Superior temporal gyrus (tissue), 1 donor: ENCODE measurements at regions not wholly inside any gene's neighbourhood (a gene's known extent, or its start where the extent isn't known, plus 50 kb on each side); places are given as distances from the start of the nearest gene placed in this dataset.
"Not testable (repeated sequence)": the region's sequence is repeated elsewhere in the genome, so short reads cannot be mapped to it uniquely, and the experiment has no call there.

Experiments
- DNase-seq: peaks from one replicate; pipeline ENCODE4 v3.0.0-alpha.2; 2016; ENCODE audit errors: extremely low spot score

- no peak for DNase-seq
These were observed 437.3 kb downstream of the NSUN3 start for GRCh38 chr3:94500146-94500545.

DNA sequence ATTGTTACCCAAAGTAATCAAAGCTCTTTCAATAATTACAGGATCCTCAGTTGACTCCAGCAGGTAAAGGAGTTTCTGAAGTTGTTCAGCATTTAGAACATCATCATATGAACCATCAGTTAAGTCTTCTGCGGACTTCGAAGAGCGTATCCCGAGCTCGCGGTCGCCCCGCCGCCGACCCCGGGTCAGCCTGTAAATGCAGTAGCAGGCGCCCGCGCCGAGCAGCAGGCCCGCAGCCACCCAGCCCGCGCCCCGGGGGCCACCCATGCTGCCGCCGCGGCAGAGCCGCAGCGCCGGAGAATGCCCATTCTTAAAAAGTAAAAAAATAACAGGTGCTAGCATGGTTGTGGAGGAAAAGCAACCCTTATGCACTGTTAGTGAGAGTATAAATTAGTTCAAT lies 444.5 kb downstream of the NSUN3 start:
- not testable (repeated sequence) for DNase-seq

DNA sequence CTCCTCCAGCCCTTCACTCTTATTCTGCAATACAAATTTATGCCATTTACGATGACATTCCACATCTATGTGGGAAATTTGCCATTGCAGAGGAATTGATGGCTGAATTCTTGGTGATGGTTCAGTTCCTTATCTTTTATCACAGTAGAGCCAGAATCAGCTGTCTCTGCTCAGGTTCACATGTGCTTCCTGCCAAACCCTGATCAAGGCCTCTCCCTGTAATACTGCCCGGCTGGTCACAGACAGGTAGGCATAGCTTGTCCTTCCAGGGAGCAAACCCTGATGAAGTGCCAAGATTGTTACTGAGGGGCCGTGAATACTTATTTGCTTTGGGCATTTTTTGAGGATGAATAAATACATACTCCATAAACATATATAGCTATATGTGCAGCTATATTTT lies 450.0 kb downstream of the NSUN3 start:
- DNase-seq = no peak

GRCh38 chr3:94513600-94513999 lies 450.7 kb downstream of the NSUN3 start:
- no peak for DNase-seq

DNA sequence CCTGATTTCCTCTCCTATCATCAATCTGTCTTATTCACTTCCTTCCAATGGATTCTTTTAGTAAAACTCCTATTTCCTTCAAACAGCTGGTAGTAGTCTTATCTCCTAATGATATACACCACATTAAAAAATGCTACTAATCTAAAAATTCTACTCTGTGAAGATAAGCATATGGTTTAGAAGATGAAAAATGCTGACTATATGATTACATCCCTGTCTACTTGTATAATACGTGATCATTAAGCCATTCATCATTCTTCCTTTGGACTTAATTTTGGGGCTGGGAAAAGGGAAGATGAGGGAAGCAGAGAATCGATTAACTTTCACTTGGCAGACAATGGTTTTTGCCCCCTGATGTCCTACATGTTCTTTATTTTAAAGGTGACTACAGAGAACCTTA lies 453.1 kb downstream of the NSUN3 start:
- DNase-seq = no peak

DNA sequence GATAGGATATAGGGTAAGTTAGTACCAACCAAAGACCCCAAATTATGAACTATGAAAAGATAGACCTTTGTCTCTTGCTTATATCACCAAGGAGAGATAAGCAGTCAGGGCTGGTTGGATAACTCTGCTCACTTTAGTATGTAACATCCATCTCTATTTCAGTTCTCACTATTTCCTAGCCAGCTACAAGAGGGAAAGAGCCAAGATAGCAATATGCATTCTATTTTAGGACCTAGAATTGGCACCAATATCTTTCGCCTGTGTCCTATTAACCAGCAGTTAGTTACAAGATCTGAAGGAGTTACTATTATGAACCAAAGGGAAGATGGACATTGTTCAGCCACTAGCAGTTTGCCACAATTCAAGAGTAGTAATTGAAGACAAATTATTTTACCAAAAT lies 457.5 kb downstream of the NSUN3 start:
- DNase-seq = no peak

GRCh38 chr3:94522488-94522887 lies 459.6 kb downstream of the NSUN3 start:
- no peak for DNase-seq

DNA sequence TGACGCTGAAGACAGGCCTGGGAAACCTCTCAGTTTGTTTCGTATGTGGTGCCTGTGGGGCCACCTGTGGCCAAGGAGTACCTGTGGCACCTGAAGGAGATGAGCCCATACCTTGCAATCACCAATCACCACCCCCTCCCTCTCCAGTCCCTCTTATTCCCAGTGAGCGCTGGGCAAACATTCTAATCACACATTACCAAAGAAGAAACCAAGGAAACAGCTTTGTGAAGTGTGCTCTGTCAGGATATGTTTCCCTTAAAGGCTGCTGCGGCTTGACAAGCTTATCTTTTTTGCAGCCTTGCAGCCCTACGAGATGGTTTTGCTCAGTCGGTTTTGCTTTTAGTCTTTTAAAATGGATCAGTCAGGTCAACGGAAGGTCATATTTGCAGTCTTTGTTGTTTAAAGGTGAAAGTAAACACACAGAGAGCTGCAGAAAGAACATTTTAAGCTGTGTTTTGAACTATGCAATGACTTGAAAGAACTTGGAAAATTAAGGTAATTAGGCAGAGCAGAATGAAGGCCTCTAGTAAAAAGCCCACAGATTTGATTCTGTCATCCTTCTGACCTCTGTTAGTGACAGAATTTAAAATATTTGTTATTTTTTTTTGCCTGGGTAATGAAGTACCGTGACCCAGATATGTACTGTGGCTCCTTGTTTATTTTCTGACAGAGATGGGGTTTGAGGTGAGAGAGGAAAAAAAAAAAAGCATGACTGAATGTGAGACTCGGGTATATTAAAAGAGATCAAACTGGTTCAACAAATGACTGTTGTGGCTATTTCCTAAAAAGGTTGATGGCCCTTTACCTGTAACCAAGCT lies 461.4 kb downstream of the NSUN3 start:
- DNase-seq = no peak

DNA sequence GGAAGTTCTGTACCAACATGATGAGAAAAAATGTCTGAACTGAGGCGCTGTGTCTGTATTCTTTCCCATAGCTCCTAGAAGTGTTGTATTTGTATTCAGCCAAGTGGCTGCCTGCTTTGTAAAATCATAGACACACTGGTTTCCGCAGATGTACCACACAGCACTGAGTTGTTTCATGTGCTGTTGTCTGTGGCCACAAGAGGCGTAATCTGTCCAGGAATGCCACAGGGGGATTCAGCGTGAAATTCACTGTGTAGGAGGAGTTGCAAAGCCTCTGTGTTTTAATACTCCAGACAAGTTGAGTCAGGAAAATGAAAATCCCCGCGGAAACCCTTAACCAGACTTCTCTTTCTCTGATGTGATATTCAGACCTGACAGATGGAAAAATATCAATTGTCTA lies 462.2 kb downstream of the NSUN3 start:
- DNase-seq = no peak

DNA sequence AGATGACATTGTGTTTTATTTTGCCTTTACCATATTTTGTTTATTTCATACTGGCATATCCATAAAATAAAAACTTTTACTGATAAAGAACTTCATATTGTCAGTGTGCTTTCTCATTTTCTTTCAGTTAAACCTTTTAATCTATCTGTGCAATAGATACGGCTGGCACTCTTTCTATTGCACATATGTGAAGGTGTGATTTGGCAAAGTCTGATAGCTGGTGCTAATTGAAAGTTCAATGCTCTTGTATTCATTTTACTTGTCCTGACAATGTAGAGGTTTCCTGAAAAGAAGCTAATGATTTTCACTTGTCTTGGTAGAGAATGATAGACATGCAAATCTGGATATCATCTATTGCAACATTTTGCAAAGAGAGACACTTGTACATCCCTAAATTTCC lies 467.0 kb downstream of the NSUN3 start:
- no peak for DNase-seq

DNA sequence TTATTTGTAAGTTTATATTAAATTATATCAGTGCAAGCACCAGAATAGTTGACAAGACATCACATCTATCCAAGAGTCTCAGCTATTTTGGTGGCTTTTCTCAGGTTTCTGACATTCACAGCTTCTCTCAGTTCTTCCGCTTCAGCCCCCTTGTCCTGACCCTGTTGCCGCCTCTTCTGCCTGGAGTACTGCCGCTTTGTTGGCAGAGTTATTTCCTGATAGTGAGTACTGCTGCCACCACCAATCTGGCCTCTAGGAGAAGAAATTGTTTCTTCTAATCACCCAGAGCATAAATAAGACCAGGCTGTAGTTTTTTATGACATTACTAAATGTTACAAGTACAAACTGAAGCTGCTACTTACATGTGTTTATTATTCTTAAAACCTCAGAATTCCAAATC lies 470.1 kb downstream of the NSUN3 start:
- no peak for DNase-seq

GRCh38 chr3:94539937-94540336 lies 477.1 kb downstream of the NSUN3 start:
- no peak for DNase-seq

GRCh38 chr3:94543161-94543560 lies 480.3 kb downstream of the NSUN3 start:
- no peak for DNase-seq

- DNase-seq = no peak
These were observed 481.4 kb downstream of the NSUN3 start for GRCh38 chr3:94544131-94544789.

- DNase-seq = no peak
These were observed 485.9 kb downstream of the NSUN3 start for GRCh38 chr3:94548581-94549316.

- DNase-seq = no peak
These were observed 498.2 kb downstream of the NSUN3 start for GRCh38 chr3:94561094-94561493.

GRCh38 chr3:94564247-94564646 lies 501.4 kb downstream of the NSUN3 start:
- no peak for DNase-seq

GRCh38 chr3:94568041-94568440 lies 505.2 kb downstream of the NSUN3 start:
- DNase-seq = no peak

DNA sequence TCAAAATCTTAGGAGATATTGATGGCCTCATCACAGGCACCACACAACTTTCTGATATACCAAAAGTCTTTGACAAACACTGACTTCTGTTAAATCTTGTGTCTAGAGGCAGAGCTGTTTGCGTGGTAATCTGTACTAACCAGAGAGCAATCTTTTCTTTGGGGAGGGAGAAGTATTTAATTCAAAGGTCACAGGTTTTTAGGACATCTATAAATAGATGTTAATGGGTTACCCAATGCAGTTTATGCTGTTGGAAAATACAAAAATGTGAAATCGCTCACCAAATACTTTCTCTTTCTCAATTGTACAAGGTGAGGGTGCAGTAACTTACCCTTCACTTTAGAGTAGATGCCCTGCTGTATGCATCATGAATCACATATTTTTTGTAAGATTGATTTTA lies 510.5 kb downstream of the NSUN3 start:
- no peak for DNase-seq

DNA sequence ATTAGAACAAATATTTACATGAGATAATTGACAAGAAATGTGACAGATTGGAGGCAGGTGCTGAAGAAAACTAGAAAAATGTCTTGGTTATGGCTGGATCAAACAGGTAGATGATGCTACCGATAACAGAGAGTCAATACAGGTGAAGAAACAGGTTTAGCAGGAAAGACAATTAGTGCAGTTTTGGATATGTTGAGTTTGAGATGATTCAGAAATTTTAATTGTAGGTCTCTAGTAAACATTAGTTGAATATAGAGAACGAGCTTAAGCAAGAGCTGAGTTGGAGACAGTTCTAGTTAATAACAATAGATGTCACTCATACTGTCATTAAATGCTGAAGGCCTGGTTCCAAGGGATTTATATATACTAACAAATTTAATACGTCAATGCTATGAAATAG lies 524.4 kb downstream of the NSUN3 start:
- DNase-seq = no peak

GRCh38 chr3:94593526-94594150 lies 530.8 kb downstream of the NSUN3 start:
- DNase-seq = no peak

GRCh38 chr3:94596141-94596540 lies 533.3 kb downstream of the NSUN3 start:
- DNase-seq = no peak
